ENCODE measurements at regions not wholly inside any gene's neighbourhood (a gene's known extent, or its start where the extent isn't known, plus 50 kb on each side); places are given as distances from the start of the nearest gene placed in this dataset.
A peak's percentile ranks its signal among the peaks of the same experiment; 100 is the strongest.
"Not testable (repeated sequence)": the region's sequence is repeated elsewhere in the genome, so short reads cannot be mapped to it uniquely, and the experiment has no call there.

- no peak for DNase-seq
These were observed 181.8 kb upstream of the PRSS1 start for GRCh38 chr7:142567201-142568075.

- no peak for DNase-seq
These were observed 183.0 kb upstream of the PRSS1 start for GRCh38 chr7:142566271-142566670.

DNA sequence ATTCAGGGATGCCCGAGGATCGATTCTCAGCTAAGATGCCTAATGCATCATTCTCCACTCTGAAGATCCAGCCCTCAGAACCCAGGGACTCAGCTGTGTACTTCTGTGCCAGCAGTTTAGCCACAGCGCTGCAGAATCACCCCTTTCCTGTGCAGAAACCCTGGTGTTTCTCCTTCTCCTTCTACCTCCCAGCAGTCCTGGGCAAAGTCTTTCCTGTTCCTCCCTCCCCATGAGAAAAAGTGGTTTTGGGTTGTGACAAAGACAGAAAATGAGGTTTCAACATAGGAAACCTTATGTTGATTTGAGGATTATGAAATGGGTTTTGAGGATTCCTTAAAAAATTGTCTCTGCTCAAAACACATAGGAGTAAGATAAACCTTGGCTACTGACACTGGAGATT is 185.1 kb upstream of the PRSS1 start:
- DNase-seq = not testable (repeated sequence)

- DNase-seq = peak; percentile 64
These were observed 185.8 kb upstream of the PRSS1 start for GRCh38 chr7:142563470-142563869.

DNA sequence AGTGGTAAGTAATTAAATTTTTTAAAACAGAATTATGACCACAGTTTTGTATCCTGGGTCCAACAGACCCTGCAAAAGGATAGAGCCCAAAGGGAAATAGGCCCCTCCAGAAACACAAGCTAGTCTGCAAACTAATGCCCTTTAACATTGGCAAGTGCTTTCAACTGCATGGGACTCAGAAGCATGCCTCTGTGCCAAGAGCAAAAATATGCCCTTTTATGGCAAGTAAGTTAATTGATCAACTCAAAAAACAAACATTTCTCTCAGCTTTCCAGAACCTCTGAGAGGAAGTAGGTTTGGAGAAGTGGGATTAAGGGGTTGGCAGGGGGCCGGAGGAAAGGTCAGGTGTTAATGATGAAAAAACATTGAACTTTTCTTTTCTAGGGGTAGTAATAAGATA is 186.6 kb upstream of the PRSS1 start:
- DNase-seq = no peak

DNA sequence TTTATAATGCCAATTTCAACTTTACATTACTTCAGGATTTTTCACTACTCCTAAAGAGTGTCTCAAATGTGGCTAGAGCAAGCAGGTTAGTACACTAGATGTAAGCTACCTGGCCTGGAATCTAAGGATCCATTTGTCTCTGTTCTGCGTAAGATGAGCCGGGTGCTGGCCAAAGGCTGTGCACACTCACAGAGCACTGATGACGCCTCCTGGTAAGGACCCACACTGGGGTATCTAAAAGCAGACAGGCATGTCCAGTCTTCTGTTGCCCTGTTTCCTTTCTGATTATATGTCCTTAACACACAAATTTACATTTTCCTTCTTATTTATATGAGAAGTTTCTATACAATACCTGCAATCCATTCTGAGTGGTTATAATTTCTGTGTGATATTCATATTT is 187.9 kb upstream of the PRSS1 start:
- not testable (repeated sequence) for DNase-seq

GRCh38 chr7:142560770-142561169 is 188.5 kb upstream of the PRSS1 start:
- not testable (repeated sequence) for DNase-seq

- DNase-seq = peak; percentile 71
These were observed 189.1 kb upstream of the PRSS1 start for GRCh38 chr7:142560166-142560565.

DNA sequence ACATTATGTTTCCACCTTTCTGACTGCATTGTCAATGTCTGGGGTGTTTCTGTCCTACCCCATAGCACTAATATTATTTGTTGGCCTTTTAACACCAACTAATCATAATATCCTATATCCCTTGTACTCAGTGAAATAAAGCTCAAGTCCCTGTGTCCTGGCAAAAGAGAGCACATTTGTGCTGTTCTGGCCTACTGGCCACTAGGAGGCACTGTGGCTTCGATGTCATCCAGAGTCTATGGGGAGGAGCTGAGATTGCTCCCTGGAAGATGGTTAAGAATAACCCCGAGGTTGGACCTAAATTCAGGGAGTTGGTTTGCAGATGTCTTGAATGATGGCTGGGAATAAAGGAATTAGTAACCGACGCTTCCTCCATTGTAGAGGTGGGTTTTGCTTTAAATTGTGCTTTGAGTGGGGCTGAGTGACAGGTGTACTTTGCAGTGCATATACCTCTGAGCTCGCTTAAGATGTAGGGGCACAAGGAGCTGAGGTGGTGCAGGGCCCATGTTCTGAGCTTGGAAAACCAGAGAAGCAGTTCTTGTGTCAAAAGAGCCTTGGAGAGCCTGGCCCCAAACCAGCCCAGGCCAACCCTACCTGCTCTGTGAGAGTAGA is 191.2 kb upstream of the PRSS1 start:
- DNase-seq = peak; percentile 70

GRCh38 chr7:142556740-142557139 is 192.5 kb upstream of the PRSS1 start:
- DNase-seq = peak; percentile 99

GRCh38 chr7:142554560-142555532 is 194.4 kb upstream of the PRSS1 start:
- no peak for DNase-seq

GRCh38 chr7:142553216-142553615 is 196.1 kb upstream of the PRSS1 start:
- DNase-seq = peak; percentile 81

GRCh38 chr7:142548978-142549377 is 200.3 kb upstream of the PRSS1 start:
- DNase-seq = peak; percentile 46

DNA sequence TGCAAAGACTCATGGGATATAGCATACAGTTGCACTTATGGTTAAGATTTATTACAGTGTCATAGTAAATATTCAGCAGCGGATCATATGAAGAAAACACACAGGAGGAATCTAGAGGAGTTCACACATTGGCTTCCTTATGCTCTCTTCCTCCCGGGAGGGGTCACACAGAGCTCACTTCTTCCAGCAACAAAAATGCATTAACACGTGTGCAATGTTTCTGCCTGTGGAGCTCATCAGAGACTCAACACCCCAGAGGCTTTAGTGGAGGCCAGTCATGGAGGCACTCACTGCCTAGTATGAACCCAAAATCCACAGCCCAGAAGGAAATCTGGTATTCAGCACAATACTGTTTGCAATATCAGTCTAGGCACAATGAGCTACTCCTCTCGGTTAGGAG is 202.8 kb upstream of the PRSS1 start:
- DNase-seq = no peak

- DNase-seq = peak; percentile 78
These were observed 206.3 kb upstream of the PRSS1 start for GRCh38 chr7:142542942-142543341.

GRCh38 chr7:142542105-142542504 is 207.2 kb upstream of the PRSS1 start:
- no peak for DNase-seq

GRCh38 chr7:142540371-142540770 is 208.9 kb upstream of the PRSS1 start:
- no peak for DNase-seq

DNA sequence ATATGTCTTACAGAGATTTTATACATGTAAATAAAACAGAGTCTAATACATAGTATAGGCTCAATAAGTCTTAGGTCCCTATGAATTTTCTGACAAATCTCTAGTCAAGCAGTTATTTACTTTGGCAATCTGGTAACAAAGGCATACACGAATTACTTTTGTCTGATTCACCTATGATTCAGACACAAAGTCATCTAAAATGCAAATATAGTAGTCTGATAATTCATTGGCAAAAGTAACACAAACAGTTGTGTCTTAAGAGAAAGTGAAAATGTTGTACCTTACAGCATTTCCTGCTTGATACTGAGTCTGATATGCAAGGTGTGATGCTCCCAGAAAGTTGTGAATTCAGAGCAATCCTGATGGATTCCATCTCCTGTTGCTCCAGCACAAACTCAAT is 209.4 kb upstream of the PRSS1 start:
- DNase-seq = peak; percentile 77

GRCh38 chr7:142537760-142538159 is 211.5 kb upstream of the PRSS1 start:
- no peak for DNase-seq

DNA sequence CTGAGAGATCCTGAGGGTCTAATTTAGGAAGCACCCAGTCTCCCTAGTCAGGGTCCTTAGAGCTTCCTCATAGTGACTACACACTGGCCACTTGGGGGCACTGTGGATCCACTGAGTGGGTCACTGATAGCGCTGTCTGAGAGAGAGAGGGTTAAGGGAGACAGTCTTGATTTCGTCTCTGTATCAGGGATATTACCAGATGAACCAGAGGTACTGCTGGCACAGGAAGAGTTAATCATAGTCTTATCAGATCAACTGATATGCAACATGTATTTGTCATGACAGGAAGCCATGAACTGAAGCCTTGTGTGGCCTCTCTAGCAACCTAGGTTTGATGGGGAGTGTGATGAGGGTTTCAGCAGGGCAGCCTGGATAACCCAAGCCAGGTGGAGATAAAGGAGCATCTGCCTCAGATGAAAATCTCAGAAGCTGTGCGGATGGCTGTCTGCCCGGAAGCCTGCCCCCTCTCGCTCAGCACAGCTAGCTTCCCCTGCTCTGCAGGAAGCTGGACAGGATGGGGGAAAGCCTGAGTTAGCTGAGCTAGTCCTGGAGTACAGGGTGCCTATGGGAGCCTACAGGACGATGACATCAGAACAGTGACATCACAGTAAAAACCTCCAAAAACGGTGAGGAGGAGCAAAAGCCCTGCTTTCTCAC is 214.0 kb upstream of the PRSS1 start:
- peak; percentile 94 for DNase-seq

DNA sequence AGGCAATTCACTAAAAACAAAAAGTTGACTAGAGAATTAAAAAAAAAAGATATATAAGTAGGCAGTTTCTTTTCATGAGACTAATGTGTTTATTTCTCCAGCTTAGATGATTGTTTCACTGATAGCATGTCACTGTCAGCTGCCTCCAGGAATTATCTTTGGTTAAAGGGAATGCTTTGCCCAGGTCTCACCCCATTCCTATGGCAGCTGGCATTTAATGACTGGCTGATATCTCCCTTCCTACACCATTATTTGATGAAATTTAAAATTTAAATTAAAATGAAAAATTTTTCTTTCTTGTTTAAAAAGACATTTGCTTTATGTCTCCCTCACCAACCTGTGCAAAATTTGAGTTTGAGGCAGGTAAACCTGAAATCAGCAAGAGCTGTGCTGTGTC is 214.5 kb upstream of the PRSS1 start:
- no peak for DNase-seq

- DNase-seq = no peak
These were observed 215.4 kb upstream of the PRSS1 start for GRCh38 chr7:142533920-142534319.

GRCh38 chr7:142529591-142529990 is 219.7 kb upstream of the PRSS1 start:
- DNase-seq = no peak
